ENCODE measurements at regions not wholly inside any gene's neighbourhood (a gene's known extent, or its start where the extent isn't known, plus 50 kb on each side); places are given as distances from the start of the nearest gene placed in this dataset.

GRCh38 chr6:49030251-49031020 lies 432.6 kb downstream of the MMUT start:
- TF ChIP-seq CTCF (conservative IDR thresholded peaks at IDR 0.05; ENCODE audit: low read depth, low read length) (no peak), EZH2 (IDR thresholded peaks at IDR 0.05; ENCODE audit: low read length, unreplicated experiment) (no peak)

Measured in PC-3 (cell line).